ENCODE measurements at regions not wholly inside any gene's neighbourhood (a gene's known extent, or its start where the extent isn't known, plus 50 kb on each side); places are given as distances from the start of the nearest gene placed in this dataset.

GRCh38 chr5:136622747-136623146 is 257.4 kb upstream of the TRPC7 start:
- Histone ChIP-seq H3K4me3 (no peak overlapping the region), H3K4me1 (no peaks in the 10 kb centered on the region), H3K27me3 (ENCODE audit: insufficient read depth in 3 of 3, low read length in 2 of 3) (no peaks in the 10 kb centered on the region), H3K27ac (no peak overlapping the region), H3K9me3 (no peaks in the 10 kb centered on the region), H3K36me3 (ENCODE audit: insufficient read depth in 1 of 2, low read depth in 1 of 2) (no peaks in the 10 kb centered on the region)
- TF ChIP-seq CTCF (IDR thresholded peaks at IDR 0.05), result no peak
- DNase-seq, result no peak
- intact Hi-C loops (cut with DNase I), result no loop called here
- no peak for ATAC-seq

GRCh38 chr5:136621743-136622142 is 256.4 kb upstream of the TRPC7 start:
- TF ChIP-seq CTCF (IDR thresholded peaks at IDR 0.05), result no peak
- H3K36me3 ChIP-seq (ENCODE audit: insufficient read depth in 1 of 2, low read depth in 1 of 2), result no peaks in the 10 kb centered on the region
- H3K27ac ChIP-seq, result no peak overlapping the region
- no peak for ATAC-seq
- WGBS, 3 donors, result 33 to 39% (median 36%) methylated on average over 3 of the region's 3 CpGs
- no peaks in the 10 kb centered on the region for H3K4me1 ChIP-seq
- no peaks in the 10 kb centered on the region for H3K9me3 ChIP-seq
- no peaks in the 10 kb centered on the region for H3K27me3 ChIP-seq (ENCODE audit: insufficient read depth in 3 of 3, low read length in 2 of 3)
- intact Hi-C loops (cut with DNase I), result no loop called here
- no peak for DNase-seq
- H3K4me3 ChIP-seq, result no peak overlapping the region

DNA sequence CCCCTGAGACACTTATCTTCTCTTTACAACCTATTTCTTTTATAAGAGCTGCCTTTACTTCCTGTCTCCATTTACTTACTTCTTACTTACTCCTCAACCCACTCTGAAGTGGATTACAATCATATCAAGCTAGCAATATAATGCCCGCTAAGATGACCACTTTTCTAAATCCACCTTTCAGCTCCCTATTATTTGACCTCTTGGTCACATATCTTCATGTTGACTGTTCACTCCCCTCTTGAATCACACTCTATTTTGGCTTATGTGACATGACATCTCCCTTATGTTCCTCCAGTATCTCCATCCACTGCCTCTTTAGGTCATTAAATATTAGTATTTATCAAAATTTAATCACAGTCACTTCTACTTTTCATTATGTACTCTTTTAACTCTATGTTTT is 255.3 kb upstream of the TRPC7 start:
- Histone ChIP-seq H3K36me3 (ENCODE audit: insufficient read depth in 1 of 2, low read depth in 1 of 2) (no peaks in the 10 kb centered on the region), H3K27ac (no peak overlapping the region), H3K9me3 (no peaks in the 10 kb centered on the region), H3K27me3 (ENCODE audit: insufficient read depth in 3 of 3, low read length in 2 of 3) (no peaks in the 10 kb centered on the region), H3K4me3 (no peak overlapping the region), H3K4me1 (no peaks in the 10 kb centered on the region)
- WGBS, 3 donors, result 93 to 94% (median 93%) methylated on average over 1 of the region's 1 CpG
- intact Hi-C loops (cut with DNase I), result no loop called here
- TF ChIP-seq CTCF (IDR thresholded peaks at IDR 0.05), result no peak
- ATAC-seq (no peak), DNase-seq (no peak)

- no peak for DNase-seq
- no peak for ATAC-seq
- Histone ChIP-seq H3K4me3 (no peak overlapping the region), H3K36me3 (ENCODE audit: insufficient read depth in 1 of 2, low read depth in 1 of 2) (no peaks in the 10 kb centered on the region), H3K27ac (no peak overlapping the region), H3K9me3 (no peaks in the 10 kb centered on the region), H3K27me3 (ENCODE audit: insufficient read depth in 3 of 3, low read length in 2 of 3) (no peaks in the 10 kb centered on the region), H3K4me1 (no peaks in the 10 kb centered on the region)
- intact Hi-C loops (cut with DNase I), result no loop called here
- WGBS, 3 donors, result 38 to 66% (median 57%) methylated on average over 1 of the region's 1 CpG
- no peak for TF ChIP-seq CTCF (IDR thresholded peaks at IDR 0.05)
Measured at GRCh38 chr5:136620016-136620419, 254.7 kb upstream of the TRPC7 start.

- no peak for DNase-seq
- Histone ChIP-seq H3K36me3 (ENCODE audit: insufficient read depth in 1 of 2, low read depth in 1 of 2) (no peaks in the 10 kb centered on the region), H3K27me3 (ENCODE audit: insufficient read depth in 3 of 3, low read length in 2 of 3) (no peaks in the 10 kb centered on the region), H3K9me3 (no peaks in the 10 kb centered on the region), H3K27ac (no peak overlapping the region), H3K4me1 (no peaks in the 10 kb centered on the region), H3K4me3 (no peak overlapping the region)
- ATAC-seq, result no peak
- 74 to 78% (median 78%) methylated on average over 3 of the region's 3 CpGs for WGBS, 3 donors
- intact Hi-C loops (cut with DNase I), result no loop called here
- TF ChIP-seq CTCF (IDR thresholded peaks at IDR 0.05), result no peak
Measured at GRCh38 chr5:136619556-136619955, 254.2 kb upstream of the TRPC7 start.
